K562 (cell line): ENCODE measurements at regions not wholly inside any gene's neighbourhood (a gene's known extent, or its start where the extent isn't known, plus 50 kb on each side); places are given as distances from the start of the nearest gene placed in this dataset.

ENCODE experiments used
- ATAC-seq: fragments of 200-7000 bp; cut with Tn5 transposase; 3 replicates; pipeline ENCODE4 v1.9.1; 2020; ENCODE audit warnings: moderate library complexity
- BruUV-seq: library from RNA; stranded (reverse); fragments of 400-500 nt; replicated peaks from 2 replicates; lab custom pipeline; 2021; lab: Mats Ljungman, UMichigan
- CTCF ChIA-PET: fragments of 300-600 bp; formaldehyde crosslinking; extraction: SDS; loops from one replicate; lab custom pipeline; 2021; ENCODE audit warnings: low intra/inter-chr PET ratio; lab: Yijun Ruan, JAX
- POLR2A ChIA-PET: fragments of 300-600, 350-650 bp; sonication (Branson Sonifier 250); formaldehyde crosslinking; extraction: SDS; loops from one replicate; lab custom pipeline; 2021; ENCODE audit warnings: antibody characterized with exemption, inconsistent platforms; lab: Yijun Ruan, JAX
- DNase-seq, 4 experiments: peaks; one replicate each; pipeline versions ENCODE4 v3.0.0 to v3.0.0-alpha.2; 2011 to 2018; ENCODE audit warnings: low spot score in 3 of 4, mixed read lengths in 3 of 4; ENCODE audit errors: extremely low read depth in 1 of 4
- FAIRE-seq: peaks from 2 replicates; lab custom pipeline; 2011; peaks lifted over from hg19 to GRCh38; lab: Jason Lieb, UNC
- H2AFZ ChIP-seq: 2 replicates; pipeline ENCODE4 v1.6.0; 2011; ENCODE audit warnings: low read depth, low read length, control low read depth, inconsistent platforms
- H3K27ac ChIP-seq: fragments of 200-600 bp; 3 replicates; pipeline ENCODE4 v1.8.0; 2011; ENCODE audit warnings: low read depth, mild to moderate bottlenecking, control low read depth, inconsistent platforms, low read length, moderate library complexity, mixed read lengths; ENCODE audit errors: extremely low read depth
- H3K27me3 ChIP-seq, 2 experiments: fragments of 300-600 bp in 1 of 2; 2 replicates in 1 of 2; 3 replicates in 1 of 2; pipeline versions ENCODE4 v1.6.0 to v1.8.0; 2011; ENCODE audit warnings: inconsistent platforms in 2 of 2, low read length in 2 of 2, mild to moderate bottlenecking in 1 of 2, mixed read lengths in 1 of 2, moderate library complexity in 1 of 2; ENCODE audit not compliant: control insufficient read depth in 2 of 2, insufficient read depth in 2 of 2
- H3K36me3 ChIP-seq: fragments of 300-600 bp; 3 replicates; pipeline ENCODE4 v1.8.0; 2011; ENCODE audit warnings: mild to moderate bottlenecking, low read length, inconsistent platforms; ENCODE audit not compliant: control insufficient read depth, insufficient read depth
- H3K4me1 ChIP-seq, 2 experiments: fragments of 200-600 bp in 1 of 2; replicated peaks in 1 of 2; 2 replicates in 1 of 2; 3 replicates in 1 of 2; pipeline versions ENCODE4 v1.5.1 to v1.8.0; 2011; ENCODE audit warnings: inconsistent platforms in 2 of 2, low read length in 2 of 2, mild to moderate bottlenecking in 1 of 2, mixed read lengths in 1 of 2, moderate library complexity in 1 of 2; ENCODE audit not compliant: control insufficient read depth in 2 of 2, insufficient read depth in 2 of 2
- H3K4me2 ChIP-seq: 2 replicates; pipeline ENCODE4 v1.6.1; 2011; ENCODE audit warnings: low read length, control low read depth, inconsistent platforms, mixed read lengths; ENCODE audit not compliant: insufficient read depth
- H3K4me3 ChIP-seq: fragments of 200-600 bp; sonication (generic), shearing (Covaris generic); 2 replicates; pipeline ENCODE4 v1.5.1; 2016; ENCODE audit warnings: control low read depth, inconsistent platforms
- H3K79me2 ChIP-seq: fragments of 200-600 bp; 3 replicates; pipeline ENCODE4 v1.8.0; 2011; ENCODE audit warnings: low read length, inconsistent platforms; ENCODE audit not compliant: control insufficient read depth, insufficient read depth
- H3K9ac ChIP-seq, 2 experiments: 2 replicates each; pipeline versions ENCODE4 v1.6.0 to v1.6.1; 2011; ENCODE audit warnings: low read depth in 2 of 2, low read length in 2 of 2, control low read depth in 1 of 2, inconsistent platforms in 1 of 2, mild to moderate bottlenecking in 1 of 2, mixed read lengths in 1 of 2; ENCODE audit not compliant: insufficient read depth in 1 of 2
- H3K9me1 ChIP-seq: one replicate; pipeline ENCODE4 v1.6.0; 2011; ENCODE audit warnings: inconsistent platforms, mild to moderate bottlenecking, low read length, moderate library complexity; ENCODE audit not compliant: control insufficient read depth, insufficient read depth
- H3K9me3 ChIP-seq: replicated peaks from 2 replicates; pipeline ENCODE4 v1.5.1; 2011; ENCODE audit warnings: low read depth, low read length, inconsistent platforms; ENCODE audit not compliant: control insufficient read depth, insufficient read depth
- H4K20me1 ChIP-seq: replicated peaks from 2 replicates; pipeline ENCODE4 v1.6.1; 2011; ENCODE audit warnings: low read length, inconsistent platforms, mixed read lengths; ENCODE audit not compliant: control insufficient read depth, insufficient read depth
- ARID1B ChIP-seq: fragments of 450-650 bp; IDR thresholded peaks from 2 replicates; pipeline ENCODE4 v1.6.1; 2016; ENCODE audit warnings: antibody characterized with exemption, mild to moderate bottlenecking, inconsistent platforms
- ATF3 ChIP-seq, 2 experiments: fragments of 450-650 bp in 1 of 2; sonication (generic) in 1 of 2; formaldehyde crosslinking in 1 of 2; IDR thresholded peaks in 1 of 2; conservative IDR thresholded peaks in 1 of 2; 2 replicates each; pipeline versions ENCODE4 v1.6.1 to v1.8.1; 2016 to 2023; ENCODE audit warnings: mild to moderate bottlenecking in 2 of 2, moderate library complexity in 2 of 2, inconsistent platforms in 1 of 2, missing genetic modification reagents in 1 of 2
- CEBPB ChIP-seq: fragments of 450-650 bp; IDR thresholded peaks from 2 replicates; pipeline ENCODE4 v1.6.1; 2016; ENCODE audit warnings: missing genetic modification characterization, missing compliant biosample characterization
- CEBPG ChIP-seq, 3 experiments: fragments of 200-800 bp in 1 of 3; sonication (Bioruptor generic) in 1 of 3; sonication (generic) in 1 of 3; formaldehyde crosslinking in 1 of 3; IDR thresholded peaks in 2 of 3; conservative IDR thresholded peaks in 1 of 3; 2 replicates each; pipeline versions ENCODE4 v1.6.1 to v1.8.0; 2016 to 2022; ENCODE audit warnings: missing compliant biosample characterization in 2 of 3, missing genetic modification characterization in 2 of 3, mild to moderate bottlenecking in 1 of 3, missing genetic modification reagents in 1 of 3
- CREB1 ChIP-seq, 2 experiments: sonication (generic) in 1 of 2; formaldehyde crosslinking in 1 of 2; IDR thresholded peaks; 2 replicates each; pipeline versions ENCODE4 v1.6.1 to v1.8.0; 2012 to 2022; ENCODE audit warnings: inconsistent platforms in 1 of 2, mild to moderate bottlenecking in 1 of 2, missing genetic modification reagents in 1 of 2, moderate library complexity in 1 of 2
- FOSL1 ChIP-seq: fragments of 200-800 bp; sonication (Bioruptor generic); conservative IDR thresholded peaks from 2 replicates; pipeline ENCODE4 v1.6.1; 2016; ENCODE audit warnings: missing genetic modification characterization, missing compliant biosample characterization
- JUND ChIP-seq, 2 experiments: IDR thresholded peaks; 2 replicates in 1 of 2; 3 replicates in 1 of 2; pipeline ENCODE4 v1.6.1; 2011; ENCODE audit warnings: borderline replicate concordance in 2 of 2, low read depth in 2 of 2, low read length in 2 of 2, improper control_type of control experiment in 1 of 2, missing biosample characterization in 1 of 2, missing genetic modification characterization in 1 of 2, missing genetic modification reagents in 1 of 2
- MEF2D ChIP-seq: conservative IDR thresholded peaks from 2 replicates; pipeline ENCODE4 v1.6.1; 2016; ENCODE audit warnings: low read depth, missing genetic modification characterization, missing compliant biosample characterization
- PHF20 ChIP-seq: fragments of 450-650 bp; IDR thresholded peaks from 2 replicates; pipeline ENCODE4 v1.6.1; 2018; ENCODE audit not compliant: partially characterized antibody
- RNF219 ChIP-seq: fragments of 250-450 bp; sonication (Bioruptor Pico); IDR thresholded peaks from 2 replicates; pipeline ENCODE4 v1.5.0; 2022; ENCODE audit warnings: mild to moderate bottlenecking
- SMAD1 ChIP-seq: fragments of 150-350 bp; IDR thresholded peaks from 2 replicates; pipeline ENCODE4 v1.6.1; 2014; ENCODE audit warnings: low read length, low read depth; ENCODE audit not compliant: partially characterized antibody
- STAT6 ChIP-seq: sonication (generic); formaldehyde crosslinking; IDR thresholded peaks from 2 replicates; pipeline ENCODE4 v1.8.1; 2023; ENCODE audit warnings: mild to moderate bottlenecking, missing genetic modification reagents
- TRIM24 ChIP-seq, 2 experiments: fragments of 450-650 bp; IDR thresholded peaks; 2 replicates each; pipeline ENCODE4 v1.6.1; 2016
- ZBED1 ChIP-seq: IDR thresholded peaks from 2 replicates; pipeline ENCODE4 v1.6.1; 2014
- in situ Hi-C: fragments of 300-500 bp; cut with MboI; formaldehyde crosslinking; loops from 4 replicates; pipeline ENCODE4 v1.15.0; 2018; ENCODE audit warnings: inconsistent platforms, mixed read lengths
- intact Hi-C: fragments of 100-400 bp; cut with micrococcal nuclease; formaldehyde crosslinking; loops from 2 replicates; pipeline ENCODE4 v1.14.2; 2022

GRCh38 chrX:13128104-13128503, 83.7 kb upstream of the FAM9C start:
- no TSS peak for BruUV-seq
- H3K4me1 ChIP-seq: peaks cover 0 to 2% of the 10 kb centered on the region in 2 experiments; a peak in 3 of 5 replicates
- TF ChIP-seq CEBPB (peak; percentile 77), CREB1 (IDR thresholded peaks at IDR 0.05) (no peak), CREB1 (CRISPR knock-in tag; IDR thresholded peaks at IDR 0.05) (no peak), ARID1B (peak; percentile 14; the same call in 1 of the 2 replicates), STAT6 (no peak), TRIM24 (IDR thresholded peaks at IDR 0.05) (peak; percentile 90 to 94), MEF2D (tag) (0 out of 2 replicates have a peak, but pooled peaks have one; percentile 51), RNF219 (CRISPR knock-in tag) (no peak), CEBPG (CRISPR knock-in tag; IDR thresholded peaks at IDR 0.05) (peak; percentile 30; the same call in 1 of the 2 replicates), CEBPG (tag; conservative IDR thresholded peaks at IDR 0.05 in 1 of 2, IDR thresholded peaks at IDR 0.05 in 1 of 2) (peak; percentile 78 to 96), FOSL1 (tag) (peak; percentile 92), JUND (IDR thresholded peaks at IDR 0.05; ENCODE audit: borderline replicate concordance, low read depth, low read length) (peak; percentile 54; the same call in 1 of the 2 replicates), JUND (tag; IDR thresholded peaks at IDR 0.05; ENCODE audit: borderline replicate concordance, low read depth, low read length) (0 out of 3 replicates have a peak, but pooled peaks have one; percentile 14), ZBED1 (no peak), PHF20 (no peak), ATF3 (IDR thresholded peaks at IDR 0.05) (peak; percentile 83), ATF3 (CRISPR knock-in tag; conservative IDR thresholded peaks at IDR 0.05) (no peak), SMAD1 (no peak)
- CTCF ChIA-PET: no interaction called here
- H4K20me1 ChIP-seq: no peaks in the 10 kb centered on the region
- no peaks in the 10 kb centered on the region for H3K79me2 ChIP-seq
- no peak overlapping the region for H3K9ac ChIP-seq
- POLR2A ChIA-PET: interaction anchor here (0.6 kb wide), 1 partner anchor 127 kb away, joined by 3 read pairs; no protein-coding TSS in a partner anchor
- H3K9me3 ChIP-seq: no peaks in the 10 kb centered on the region
- DNase-seq (no peak), FAIRE-seq (no peak), ATAC-seq (no peak)
- H3K27me3 ChIP-seq: no peaks in the 10 kb centered on the region
- H3K4me2 ChIP-seq: no peak overlapping the region
- in situ Hi-C loops (no loop called here), intact Hi-C loops (no loop called here)
- no peaks in the 10 kb centered on the region for H3K9me1 ChIP-seq
- no peaks in the 10 kb centered on the region for H3K36me3 ChIP-seq
- H3K27ac ChIP-seq: no peak overlapping the region
- peak overlapping the region; percentile 76; the same call in 1 of the 2 replicates for H2AFZ ChIP-seq
- H3K4me3 ChIP-seq: no peak overlapping the region
